ENCODE measurements at regions not wholly inside any gene's neighbourhood (a gene's known extent, or its start where the extent isn't known, plus 50 kb on each side); places are given as distances from the start of the nearest gene placed in this dataset.

GRCh38 chr2:66775730-66776422, 341.0 kb downstream of the MEIS1 start:
- in situ Hi-C loops (cut with MboI; ENCODE audit: low pct_unique_long_range_greater_than_20kb, low sequenced_read_pairs) = no loop called here
- no peak for DNase-seq

GRCh38 chr2:66781804-66782203, 346.9 kb downstream of the MEIS1 start:
- no peak for DNase-seq

GRCh38 chr2:66782780-66783361, 347.9 kb downstream of the MEIS1 start:
- DNase-seq = no peak
- in situ Hi-C loops (cut with MboI; ENCODE audit: low pct_unique_long_range_greater_than_20kb, low sequenced_read_pairs) = no loop called here

More at GRCh38 chr2:66781804-66782203, 346.9 kb downstream of the MEIS1 start:
- in situ Hi-C loops (cut with MboI; ENCODE audit: low pct_unique_long_range_greater_than_20kb, low sequenced_read_pairs) = no loop called here

- no peak for DNase-seq
- in situ Hi-C loops (cut with MboI; ENCODE audit: low pct_unique_long_range_greater_than_20kb, low sequenced_read_pairs) = no loop called here
These were observed 354.8 kb downstream of the MEIS1 start for GRCh38 chr2:66789741-66790140.

GRCh38 chr2:66790651-66791181, 355.8 kb downstream of the MEIS1 start:
- in situ Hi-C loops (cut with MboI; ENCODE audit: low pct_unique_long_range_greater_than_20kb, low sequenced_read_pairs) = no loop called here
- DNase-seq = no peak

- DNase-seq = no peak
- in situ Hi-C loops (cut with MboI; ENCODE audit: low pct_unique_long_range_greater_than_20kb, low sequenced_read_pairs) = no loop called here
These were observed 359.1 kb downstream of the MEIS1 start for GRCh38 chr2:66794070-66794469.

- in situ Hi-C loops (cut with MboI; ENCODE audit: low pct_unique_long_range_greater_than_20kb, low sequenced_read_pairs) = no loop called here
- DNase-seq = no peak
These were observed 359.6 kb downstream of the MEIS1 start for GRCh38 chr2:66794551-66794950.

- DNase-seq = no peak
- in situ Hi-C loops (cut with MboI; ENCODE audit: low pct_unique_long_range_greater_than_20kb, low sequenced_read_pairs) = no loop called here
These were observed 368.0 kb downstream of the MEIS1 start for GRCh38 chr2:66802877-66803276.

GRCh38 chr2:66803726-66804125, 368.8 kb downstream of the MEIS1 start:
- no peak for DNase-seq
- in situ Hi-C loops (cut with MboI; ENCODE audit: low pct_unique_long_range_greater_than_20kb, low sequenced_read_pairs) = no loop called here

GRCh38 chr2:66805016-66805865, 370.3 kb downstream of the MEIS1 start:
- no peak for DNase-seq
- in situ Hi-C loops (cut with MboI; ENCODE audit: low pct_unique_long_range_greater_than_20kb, low sequenced_read_pairs) = no loop called here

GRCh38 chr2:66805968-66806367, 371.0 kb downstream of the MEIS1 start:
- in situ Hi-C loops (cut with MboI; ENCODE audit: low pct_unique_long_range_greater_than_20kb, low sequenced_read_pairs) = no loop called here
- no peak for DNase-seq

- DNase-seq = no peak
- in situ Hi-C loops (cut with MboI; ENCODE audit: low pct_unique_long_range_greater_than_20kb, low sequenced_read_pairs) = no loop called here
These were observed 378.6 kb downstream of the MEIS1 start for GRCh38 chr2:66813525-66813924.

- in situ Hi-C loops (cut with MboI; ENCODE audit: low pct_unique_long_range_greater_than_20kb, low sequenced_read_pairs) = no loop called here
- DNase-seq = no peak
These were observed 379.1 kb downstream of the MEIS1 start for GRCh38 chr2:66813976-66814375.

GRCh38 chr2:66814916-66815315, 380.0 kb downstream of the MEIS1 start:
- in situ Hi-C loops (cut with MboI; ENCODE audit: low pct_unique_long_range_greater_than_20kb, low sequenced_read_pairs) = no loop called here

GRCh38 chr2:66815886-66816285, 381.0 kb downstream of the MEIS1 start:
- DNase-seq = no peak
- in situ Hi-C loops (cut with MboI; ENCODE audit: low pct_unique_long_range_greater_than_20kb, low sequenced_read_pairs) = no loop called here

More at GRCh38 chr2:66814916-66815315, 380.0 kb downstream of the MEIS1 start:
- peak; percentile 71 for DNase-seq

GRCh38 chr2:66821168-66821567, 386.2 kb downstream of the MEIS1 start:
- in situ Hi-C loops (cut with MboI; ENCODE audit: low pct_unique_long_range_greater_than_20kb, low sequenced_read_pairs) = no loop called here
- DNase-seq = no peak

- DNase-seq = no peak
- in situ Hi-C loops (cut with MboI; ENCODE audit: low pct_unique_long_range_greater_than_20kb, low sequenced_read_pairs) = no loop called here
These were observed 387.3 kb downstream of the MEIS1 start for GRCh38 chr2:66822186-66822585.

GRCh38 chr2:66824926-66825325, 390.0 kb downstream of the MEIS1 start:
- in situ Hi-C loops (cut with MboI; ENCODE audit: low pct_unique_long_range_greater_than_20kb, low sequenced_read_pairs) = no loop called here
- DNase-seq = no peak

GRCh38 chr2:66827851-66828250, 392.9 kb downstream of the MEIS1 start:
- DNase-seq = no peak
- in situ Hi-C loops (cut with MboI; ENCODE audit: low pct_unique_long_range_greater_than_20kb, low sequenced_read_pairs) = no loop called here

- DNase-seq = no peak
- in situ Hi-C loops (cut with MboI; ENCODE audit: low pct_unique_long_range_greater_than_20kb, low sequenced_read_pairs) = no loop called here
These were observed 394.0 kb downstream of the MEIS1 start for GRCh38 chr2:66828876-66829275.

All from KBM-7 (cell line).